Fibroblast of the aortic adventitia (primary cell): ENCODE measurements at regions not wholly inside any gene's neighbourhood (a gene's known extent, or its start where the extent isn't known, plus 50 kb on each side); places are given as distances from the start of the nearest gene placed in this dataset.

Experiments used
- DNase-seq: peaks from one replicate; pipeline ENCODE4 v3.0.0-alpha.2; 2010; ENCODE audit warnings: low read depth
- H3K4me3 ChIP-seq: 2 replicates; pipeline ENCODE4 v1.5.1; 2011; ENCODE audit warnings: low read depth, mild to moderate bottlenecking, control low read depth, low read length, moderate library complexity
- CTCF ChIP-seq: IDR thresholded peaks from 2 replicates; pipeline ENCODE4 v1.5.1; 2011; ENCODE audit warnings: mild to moderate bottlenecking, low read length, control low read depth, inconsistent platforms; ENCODE audit not compliant: insufficient read depth

GRCh38 chr3:78434801-78435200 is 1333.0 kb downstream of the ROBO1 start:
- H3K4me3 ChIP-seq = no peak overlapping the region
- no peak for TF ChIP-seq CTCF
- no peak for DNase-seq

DNA sequence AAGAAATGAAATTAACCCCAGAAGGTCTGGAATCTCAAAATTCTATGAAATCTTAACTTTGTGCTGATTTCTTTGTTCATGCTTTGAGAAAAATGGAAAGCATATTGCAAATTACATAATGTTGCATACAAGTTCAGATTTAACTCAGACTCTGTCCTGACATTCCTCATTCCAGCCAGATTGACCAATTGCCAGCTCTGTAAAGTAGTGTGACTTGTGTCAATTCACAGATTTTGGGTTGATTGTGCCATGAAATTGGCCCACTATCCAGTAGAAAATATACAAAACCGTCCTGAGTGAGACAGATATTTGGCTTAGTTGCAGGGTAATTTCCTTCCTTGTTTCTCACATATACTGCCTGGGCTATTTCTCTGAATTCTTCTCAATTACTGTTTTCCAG is 1312.6 kb downstream of the ROBO1 start:
- no peak for TF ChIP-seq CTCF
- no peak for DNase-seq
- no peak overlapping the region for H3K4me3 ChIP-seq

DNA sequence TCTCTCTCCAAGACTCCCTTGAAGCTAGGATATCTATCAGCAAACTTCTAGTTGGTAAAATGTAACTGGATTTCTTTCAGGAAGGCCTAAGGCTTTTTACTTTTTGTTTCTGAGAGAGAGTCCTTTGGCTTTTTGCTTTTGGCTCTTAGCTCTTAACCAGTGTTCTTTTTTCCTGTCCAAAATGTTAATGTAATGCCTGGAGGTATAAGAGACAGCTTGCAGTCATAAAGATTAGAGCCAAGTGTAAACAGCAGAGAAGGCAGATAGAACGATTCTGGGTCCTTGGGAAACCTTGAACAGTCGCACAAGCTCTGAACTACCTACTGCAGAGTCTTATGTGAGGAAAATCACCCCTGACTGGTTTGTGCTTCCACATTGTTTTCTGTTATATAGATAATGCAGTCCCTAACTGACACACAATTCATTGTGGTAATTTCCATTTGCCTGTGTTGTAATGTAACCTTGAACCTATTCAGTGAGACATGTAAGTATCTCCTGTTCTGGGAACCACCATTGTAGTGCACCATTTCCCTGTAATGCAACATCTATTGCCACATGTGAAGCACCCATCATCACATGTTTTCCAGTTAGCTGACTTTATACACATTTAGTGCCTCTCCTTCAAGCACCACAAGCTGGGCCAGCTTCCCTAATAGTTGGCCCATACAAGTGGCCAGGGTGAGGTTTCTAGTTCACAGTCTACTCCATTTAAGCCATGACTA is 1311.9 kb downstream of the ROBO1 start:
- H3K4me3 ChIP-seq = no peak overlapping the region
- TF ChIP-seq CTCF = no peak
- DNase-seq = no peak

- H3K4me3 ChIP-seq = no peak overlapping the region
- no peak for DNase-seq
- no peak for TF ChIP-seq CTCF
Observed at GRCh38 chr3:78459796-78460195, 1308.0 kb downstream of the ROBO1 start.

DNA sequence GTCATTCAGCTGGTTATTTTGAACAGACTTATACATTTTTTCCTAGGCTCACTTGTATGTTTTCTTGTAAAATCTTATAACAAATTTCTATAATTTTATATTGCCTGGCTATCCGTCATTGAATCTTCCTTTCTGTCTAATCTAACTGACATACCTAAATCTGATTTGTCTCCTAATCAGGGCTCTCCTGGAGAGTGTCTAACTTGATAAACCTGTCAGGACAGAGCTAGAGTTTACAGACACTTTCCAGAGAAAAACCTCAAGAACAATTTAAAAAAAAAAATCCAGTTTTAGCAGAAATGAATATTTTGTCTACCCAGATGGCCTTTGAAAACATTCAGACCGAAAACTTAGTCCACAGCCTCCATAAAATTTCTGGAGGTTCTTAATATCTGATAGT is 1305.8 kb downstream of the ROBO1 start:
- H3K4me3 ChIP-seq = no peak overlapping the region
- no peak for TF ChIP-seq CTCF
- DNase-seq = no peak

GRCh38 chr3:78476076-78476475 is 1291.7 kb downstream of the ROBO1 start:
- DNase-seq = no peak
- no peak for TF ChIP-seq CTCF
- H3K4me3 ChIP-seq = no peak overlapping the region

GRCh38 chr3:78481050-78481449 is 1286.7 kb downstream of the ROBO1 start:
- DNase-seq = no peak
- TF ChIP-seq CTCF = no peak
- no peak overlapping the region for H3K4me3 ChIP-seq
